ENCODE measurements at regions not wholly inside any gene's neighbourhood (a gene's known extent, or its start where the extent isn't known, plus 50 kb on each side); places are given as distances from the start of the nearest gene placed in this dataset.

DNA sequence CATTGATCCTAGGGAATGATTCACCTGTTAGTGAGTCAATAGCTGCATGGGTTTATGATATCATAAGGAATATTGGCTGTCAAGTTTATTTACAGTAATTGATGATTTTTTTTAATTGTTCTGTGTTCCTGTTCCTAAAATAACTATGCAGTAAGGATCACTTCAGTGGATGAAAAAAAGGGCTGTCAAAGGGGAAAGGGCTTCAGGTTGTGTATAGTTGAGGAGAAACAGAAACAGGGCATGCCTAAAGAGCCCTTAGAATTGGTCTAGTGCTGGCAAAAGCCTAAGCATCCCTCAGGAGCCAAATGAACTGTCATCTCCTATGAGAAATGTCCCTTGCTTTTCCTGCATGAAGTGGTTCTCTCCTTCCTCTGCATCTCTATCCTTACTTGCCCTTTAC lies 444.9 kb downstream of the RMST start:
- FAIRE-seq (no peak), ATAC-seq (no peak), DNase-seq (ENCODE audit: low read depth, low spot score) (no peak)
- Histone ChIP-seq H3K4me1 (ENCODE audit: control insufficient read depth, insufficient read depth, low read length) (no peaks in the 10 kb centered on the region), H3K79me2 (ENCODE audit: control insufficient read depth, insufficient read depth, low read length) (no peaks in the 10 kb centered on the region), H4K20me1 (ENCODE audit: control insufficient read depth, insufficient read depth) (no peaks in the 10 kb centered on the region), H3K9me3 (replicated peaks; ENCODE audit: control insufficient read depth, insufficient read depth, low read length) (no peaks in the 10 kb centered on the region), H2AFZ (ENCODE audit: control insufficient read depth, low read depth, low read length) (no peak overlapping the region), H3K27ac (ENCODE audit: control insufficient read depth, insufficient read depth) (no peak overlapping the region), H3K4me2 (ENCODE audit: control insufficient read depth, insufficient read depth) (no peak overlapping the region), H3K27me3 (replicated peaks in 1 of 2; ENCODE audit: control insufficient read depth in 2 of 2, insufficient read depth in 2 of 2, low read length in 1 of 2) (no peaks in the 10 kb centered on the region), H3K4me3 (no peak overlapping the region), H3K36me3 (ENCODE audit: control insufficient read depth in 2 of 2, insufficient read depth in 2 of 2, low read length in 1 of 2) (no peaks in the 10 kb centered on the region), H3K9ac (ENCODE audit: control insufficient read depth, insufficient read depth, low read length) (no peak overlapping the region)
- POLR2A ChIA-PET = no interaction called here
- TF ChIP-seq CBX5 (IDR thresholded peaks at IDR 0.05; ENCODE audit: low read depth) (no peak), LARP7 (IDR thresholded peaks at IDR 0.05) (no peak), EP300 (IDR thresholded peaks at IDR 0.05; ENCODE audit: borderline replicate concordance in 1 of 2, control insufficient read depth in 1 of 2, low read depth in 2 of 2, low read length in 2 of 2) (no peak), CHD1 (IDR thresholded peaks at IDR 0.05; ENCODE audit: low read depth, low read length) (no peak), ZNF384 (IDR thresholded peaks at IDR 0.05; ENCODE audit: borderline replicate concordance, low read depth, low read length) (no peak), MEF2B (IDR thresholded peaks at IDR 0.05; ENCODE audit: partially characterized antibody, poor library complexity, severe bottlenecking) (no peak), POU2F2 (IDR thresholded peaks at IDR 0.05; ENCODE audit: borderline replicate concordance, low read depth, low read length) (no peak), NR2F1 (conservative IDR thresholded peaks at IDR 0.05) (no peak), PAX5 (IDR thresholded peaks at IDR 0.05; ENCODE audit: borderline replicate concordance, low read depth, low read length) (no peak), POLR2AphosphoS5 (IDR thresholded peaks at IDR 0.05; ENCODE audit: low read length) (no peak), SIN3A (IDR thresholded peaks at IDR 0.05; ENCODE audit: low read depth, low read length) (no peak), CHD4 (IDR thresholded peaks at IDR 0.05) (no peak), RUNX3 (IDR thresholded peaks at IDR 0.05; ENCODE audit: low read length) (no peak), ETV6 (conservative IDR thresholded peaks at IDR 0.05 in 1 of 2, IDR thresholded peaks at IDR 0.05 in 1 of 2; ENCODE audit: borderline replicate concordance in 1 of 2, low read depth in 1 of 2) (no peak), KAT2A (conservative IDR thresholded peaks at IDR 0.05; ENCODE audit: control insufficient read depth, low read depth, low read length) (no peak), MTA3 (IDR thresholded peaks at IDR 0.05; ENCODE audit: borderline replicate concordance, low read length) (no peak)
- TF ChIP-seq, protein P1, sequence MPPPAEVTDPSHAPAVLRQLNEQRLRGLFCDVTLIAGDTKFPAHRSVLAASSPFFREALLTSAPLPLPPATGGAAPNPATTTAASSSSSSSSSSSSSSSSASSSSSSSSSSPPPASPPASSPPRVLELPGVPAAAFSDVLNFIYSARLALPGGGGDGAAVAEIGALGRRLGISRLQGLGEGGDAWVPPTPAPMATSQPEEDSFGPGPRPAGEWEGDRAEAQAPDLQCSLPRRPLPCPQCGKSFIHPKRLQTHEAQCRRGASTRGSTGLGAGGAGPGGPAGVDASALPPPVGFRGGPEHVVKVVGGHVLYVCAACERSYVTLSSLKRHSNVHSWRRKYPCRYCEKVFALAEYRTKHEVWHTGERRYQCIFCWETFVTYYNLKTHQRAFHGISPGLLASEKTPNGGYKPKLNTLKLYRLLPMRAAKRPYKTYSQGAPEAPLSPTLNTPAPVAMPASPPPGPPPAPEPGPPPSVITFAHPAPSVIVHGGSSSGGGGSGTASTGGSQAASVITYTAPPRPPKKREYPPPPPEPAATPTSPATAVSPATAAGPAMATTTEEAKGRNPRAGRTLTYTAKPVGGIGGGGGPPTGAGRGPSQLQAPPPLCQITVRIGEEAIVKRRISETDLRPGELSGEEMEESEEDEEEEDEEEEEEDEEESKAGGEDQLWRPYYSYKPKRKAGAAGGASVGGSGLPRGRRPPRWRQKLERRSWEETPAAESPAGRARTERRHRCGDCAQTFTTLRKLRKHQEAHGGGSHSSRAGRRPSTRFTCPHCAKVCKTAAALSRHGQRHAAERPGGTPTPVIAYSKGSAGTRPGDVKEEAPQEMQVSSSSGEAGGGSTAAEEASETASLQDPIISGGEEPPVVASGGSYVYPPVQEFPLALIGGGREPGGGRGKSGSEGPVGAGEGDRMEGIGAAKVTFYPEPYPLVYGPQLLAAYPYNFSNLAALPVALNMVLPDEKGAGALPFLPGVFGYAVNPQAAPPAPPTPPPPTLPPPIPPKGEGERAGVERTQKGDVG (CRISPR knock-in tag; IDR thresholded peaks at IDR 0.05) = no peak
- TF ChIP-seq, protein P2, sequence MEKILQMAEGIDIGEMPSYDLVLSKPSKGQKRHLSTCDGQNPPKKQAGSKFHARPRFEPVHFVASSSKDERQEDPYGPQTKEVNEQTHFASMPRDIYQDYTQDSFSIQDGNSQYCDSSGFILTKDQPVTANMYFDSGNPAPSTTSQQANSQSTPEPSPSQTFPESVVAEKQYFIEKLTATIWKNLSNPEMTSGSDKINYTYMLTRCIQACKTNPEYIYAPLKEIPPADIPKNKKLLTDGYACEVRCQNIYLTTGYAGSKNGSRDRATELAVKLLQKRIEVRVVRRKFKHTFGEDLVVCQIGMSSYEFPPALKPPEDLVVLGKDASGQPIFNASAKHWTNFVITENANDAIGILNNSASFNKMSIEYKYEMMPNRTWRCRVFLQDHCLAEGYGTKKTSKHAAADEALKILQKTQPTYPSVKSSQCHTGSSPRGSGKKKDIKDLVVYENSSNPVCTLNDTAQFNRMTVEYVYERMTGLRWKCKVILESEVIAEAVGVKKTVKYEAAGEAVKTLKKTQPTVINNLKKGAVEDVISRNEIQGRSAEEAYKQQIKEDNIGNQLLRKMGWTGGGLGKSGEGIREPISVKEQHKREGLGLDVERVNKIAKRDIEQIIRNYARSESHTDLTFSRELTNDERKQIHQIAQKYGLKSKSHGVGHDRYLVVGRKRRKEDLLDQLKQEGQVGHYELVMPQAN (conservative IDR thresholded peaks at IDR 0.05) = no peak
- TF ChIP-seq, protein P3, sequence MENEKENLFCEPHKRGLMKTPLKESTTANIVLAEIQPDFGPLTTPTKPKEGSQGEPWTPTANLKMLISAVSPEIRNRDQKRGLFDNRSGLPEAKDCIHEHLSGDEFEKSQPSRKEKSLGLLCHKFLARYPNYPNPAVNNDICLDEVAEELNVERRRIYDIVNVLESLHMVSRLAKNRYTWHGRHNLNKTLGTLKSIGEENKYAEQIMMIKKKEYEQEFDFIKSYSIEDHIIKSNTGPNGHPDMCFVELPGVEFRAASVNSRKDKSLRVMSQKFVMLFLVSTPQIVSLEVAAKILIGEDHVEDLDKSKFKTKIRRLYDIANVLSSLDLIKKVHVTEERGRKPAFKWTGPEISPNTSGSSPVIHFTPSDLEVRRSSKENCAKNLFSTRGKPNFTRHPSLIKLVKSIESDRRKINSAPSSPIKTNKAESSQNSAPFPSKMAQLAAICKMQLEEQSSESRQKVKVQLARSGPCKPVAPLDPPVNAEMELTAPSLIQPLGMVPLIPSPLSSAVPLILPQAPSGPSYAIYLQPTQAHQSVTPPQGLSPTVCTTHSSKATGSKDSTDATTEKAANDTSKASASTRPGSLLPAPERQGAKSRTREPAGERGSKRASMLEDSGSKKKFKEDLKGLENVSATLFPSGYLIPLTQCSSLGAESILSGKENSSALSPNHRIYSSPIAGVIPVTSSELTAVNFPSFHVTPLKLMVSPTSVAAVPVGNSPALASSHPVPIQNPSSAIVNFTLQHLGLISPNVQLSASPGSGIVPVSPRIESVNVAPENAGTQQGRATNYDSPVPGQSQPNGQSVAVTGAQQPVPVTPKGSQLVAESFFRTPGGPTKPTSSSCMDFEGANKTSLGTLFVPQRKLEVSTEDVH (IDR thresholded peaks at IDR 0.05; ENCODE audit: low read depth, partially characterized antibody) = no peak
- CTCF ChIA-PET = no interaction called here
- in situ Hi-C loops (cut with MboI) (no loop called here), intact Hi-C loops (cut with micrococcal nuclease; ENCODE audit: unreplicated experiment) (no loop called here)
- BruUV-seq (replicated peaks) = no TSS peak
- RAD21 ChIA-PET (ENCODE audit: unreplicated experiment) = no interaction called here
- SMC1A ChIA-PET (ENCODE audit: uncharacterized antibody, unreplicated experiment) = no interaction called here
